GM23338 (cell line): ENCODE measurements at regions not wholly inside any gene's neighbourhood (a gene's known extent, or its start where the extent isn't known, plus 50 kb on each side); places are given as distances from the start of the nearest gene placed in this dataset.

Source experiments
- ATAC-seq: fragments of 200-7000 bp; cut with Tn5 transposase; 3 replicates; pipeline ENCODE4 v1.9.1; 2020
- DNase-seq: peaks from one replicate; pipeline ENCODE4 v3.0.0-alpha.2; 2015; ENCODE audit warnings: low spot score
- H2AFZ ChIP-seq: fragments of 200-600 bp; sonication (generic); 2 replicates; pipeline ENCODE4 v1.8.0; 2016; ENCODE audit warnings: antibody characterized with exemption, mild to moderate bottlenecking, moderate library complexity
- H3F3A ChIP-seq: fragments of 200-600 bp; sonication (generic); replicated peaks from 2 replicates; pipeline ENCODE4 v1.8.0; 2017; ENCODE audit warnings: antibody characterized with exemption, mixed run types, low read depth
- H3K27ac ChIP-seq: fragments of 200-600 bp; sonication (generic); 2 replicates; pipeline ENCODE4 v1.6.1; 2016; ENCODE audit warnings: low read depth
- H3K27me3 ChIP-seq: fragments of 200-600 bp; sonication (generic); 2 replicates; pipeline ENCODE4 v1.8.0; 2016; ENCODE audit warnings: mild to moderate bottlenecking, mixed run types, moderate library complexity; ENCODE audit not compliant: insufficient read depth
- H3K36me3 ChIP-seq: fragments of 200-600 bp; sonication (generic); 2 replicates; pipeline ENCODE4 v1.8.0; 2016; ENCODE audit warnings: mild to moderate bottlenecking; ENCODE audit not compliant: insufficient read depth
- H3K4me1 ChIP-seq: fragments of 200-600 bp; sonication (generic); 2 replicates; pipeline ENCODE4 v1.8.0; 2016; ENCODE audit warnings: mild to moderate bottlenecking, moderate library complexity; ENCODE audit not compliant: insufficient read depth
- H3K4me2 ChIP-seq: fragments of 200-600 bp; sonication (generic); 2 replicates; pipeline ENCODE4 v1.7.1; 2017; ENCODE audit warnings: mixed run types
- H3K4me3 ChIP-seq: fragments of 200-600 bp; sonication (generic); 2 replicates; pipeline ENCODE4 v1.6.1; 2016; ENCODE audit warnings: mixed run types
- H3K79me2 ChIP-seq: fragments of 200-600 bp; sonication (generic); replicated peaks from 2 replicates; pipeline ENCODE4 v1.8.0; 2017; ENCODE audit warnings: mild to moderate bottlenecking; ENCODE audit not compliant: insufficient read depth
- H3K9me2 ChIP-seq: fragments of 200-600 bp; sonication (generic); 2 replicates; pipeline ENCODE4 v1.8.0; 2017; ENCODE audit not compliant: insufficient read depth
- H4K20me1 ChIP-seq: fragments of 200-600 bp; sonication (generic); replicated peaks from 2 replicates; pipeline ENCODE4 v1.8.0; 2017; ENCODE audit warnings: mild to moderate bottlenecking; ENCODE audit not compliant: insufficient read depth
- H3K27ac Mint-ChIP-seq: 2 replicates; pipeline ENCODE4 v1.8.0; 2020; ENCODE audit warnings: inconsistent platforms, mild to moderate bottlenecking, moderate library complexity, mixed read lengths
- H3K27me3 Mint-ChIP-seq: 3 replicates; pipeline ENCODE4 v1.8.0; 2022; ENCODE audit warnings: low read depth, mild to moderate bottlenecking, moderate library complexity, mixed read lengths, inconsistent platforms; ENCODE audit not compliant: insufficient read depth, poor library complexity
- H3K36me3 Mint-ChIP-seq: 3 replicates; pipeline ENCODE4 v1.8.0; 2021; ENCODE audit warnings: low read depth, mild to moderate bottlenecking, inconsistent platforms, moderate library complexity, mixed read lengths
- H3K4me1 Mint-ChIP-seq: 3 replicates; pipeline ENCODE4 v1.8.0; 2020; ENCODE audit warnings: mild to moderate bottlenecking, inconsistent platforms, mixed read lengths
- H3K4me3 Mint-ChIP-seq: 3 replicates; pipeline ENCODE4 v1.8.0; 2021; ENCODE audit warnings: moderate library complexity, mild to moderate bottlenecking, inconsistent platforms, mixed read lengths
- H3K9me3 Mint-ChIP-seq: 3 replicates; pipeline ENCODE4 v1.8.0; 2020; ENCODE audit warnings: moderate library complexity, mild to moderate bottlenecking, inconsistent platforms, mixed read lengths
- CREB1 ChIP-seq: fragments of 250-450 bp; sonication (Bioruptor Pico); IDR thresholded peaks from 2 replicates; pipeline ENCODE4 v1.5.0; 2020; ENCODE audit warnings: low read depth, mild to moderate bottlenecking, moderate library complexity
- EZH2 ChIP-seq: fragments of 200-600 bp; sonication (generic); IDR thresholded peaks from one replicate; pipeline ENCODE4 v1.8.0; 2017; ENCODE audit warnings: antibody characterized with exemption, mild to moderate bottlenecking, low read depth; ENCODE audit not compliant: unreplicated experiment
- JUNB ChIP-seq: IDR thresholded peaks from one replicate; pipeline ENCODE4 v1.6.1; 2016; ENCODE audit warnings: antibody characterized with exemption; ENCODE audit not compliant: unreplicated experiment
- REST ChIP-seq: IDR thresholded peaks from one replicate; pipeline ENCODE4 v1.6.1; 2018; ENCODE audit warnings: antibody characterized with exemption; ENCODE audit not compliant: unreplicated experiment
- ZNF331 ChIP-seq: fragments of 250-450 bp; sonication (Bioruptor Pico); IDR thresholded peaks from 2 replicates; pipeline ENCODE4 v1.5.0; 2020; ENCODE audit warnings: low read depth, mild to moderate bottlenecking, moderate library complexity
- ZNF462 ChIP-seq: fragments of 250-450 bp; sonication (Bioruptor Pico); IDR thresholded peaks from 2 replicates; pipeline ENCODE4 v1.5.0; 2020; ENCODE audit warnings: mild to moderate bottlenecking, moderate library complexity

- H3K79me2 ChIP-seq = no peaks in the 10 kb centered on the region
- H2AFZ ChIP-seq = peak overlapping the region; percentile 63; the same call in 1 of the 2 replicates
- no peak for TF ChIP-seq JUNB
- no peak for TF ChIP-seq CREB1 (CRISPR knock-in tag)
- TF ChIP-seq ZNF331 (CRISPR knock-in tag) = no peak
- no peak for TF ChIP-seq ZNF462
- no peak for TF ChIP-seq REST
- no peak for TF ChIP-seq EZH2
- Mint-ChIP-seq H3K4me3 (no peak overlapping the region), H3K9me3 (no peaks in the 10 kb centered on the region), H3K4me1 (no peaks in the 10 kb centered on the region), H3K36me3 (0 out of 3 replicates have a peak, but pooled peaks cover 3% of the 10 kb centered on the region), H3K27me3 (peaks cover 1% of the 10 kb centered on the region), H3K27ac (no peak overlapping the region)
- no peak for ATAC-seq
- peaks cover 17% of the 10 kb centered on the region; the same call in 1 of the 2 replicates for H3K9me2 ChIP-seq
- no peak overlapping the region for H3K27ac ChIP-seq
- 0 out of 2 replicates have a peak, but pooled peaks cover 2% of the 10 kb centered on the region for H3K4me1 ChIP-seq
- H3F3A ChIP-seq = no peaks in the 10 kb centered on the region
- no peak for DNase-seq
- no peaks in the 10 kb centered on the region for H3K27me3 ChIP-seq
- no peak overlapping the region for H3K4me2 ChIP-seq
- H3K36me3 ChIP-seq = no peaks in the 10 kb centered on the region
- H3K4me3 ChIP-seq = no peak overlapping the region
- no peaks in the 10 kb centered on the region for H4K20me1 ChIP-seq
Measured at GRCh38 chr3:66754613-66755012, 243.5 kb upstream of the KBTBD8 start.
